A549 (cell line): ENCODE measurements at regions not wholly inside any gene's neighbourhood (a gene's known extent, or its start where the extent isn't known, plus 50 kb on each side); places are given as distances from the start of the nearest gene placed in this dataset.

Experiments used
- CHD2 ChIP-seq: fragments of 150-350 bp; IDR thresholded peaks from 2 replicates; pipeline ENCODE4 v1.6.1; 2014; ENCODE audit warnings: low read length; ENCODE audit not compliant: partially characterized antibody
- EHMT2 ChIP-seq: fragments of 200-600 bp; sonication (generic); IDR thresholded peaks from 2 replicates; pipeline ENCODE4 v1.6.1; 2016; ENCODE audit warnings: antibody characterized with exemption, low read depth, mild to moderate bottlenecking, moderate library complexity
- FOSL2 ChIP-seq, 2 experiments: fragments of 450-650 bp in 1 of 2; fragments of >200 bp in 1 of 2; sonication (Bioruptor Twin) in 1 of 2; formaldehyde crosslinking; IDR thresholded peaks; 2 replicates each; pipeline versions ENCODE4 v1.5.0 to v1.6.1; 2016 to 2020; ENCODE audit warnings: mild to moderate bottlenecking in 1 of 2, moderate library complexity in 1 of 2
- HMGXB4 ChIP-seq: fragments of 250-450 bp; sonication (Bioruptor Pico); IDR thresholded peaks from 2 replicates; pipeline ENCODE4 v1.5.0; 2021; ENCODE audit warnings: mild to moderate bottlenecking, moderate library complexity, borderline replicate concordance
- MAX ChIP-seq: IDR thresholded peaks from 2 replicates; pipeline ENCODE4 v1.6.1; 2012
- MAZ ChIP-seq: fragments of 150-350 bp; IDR thresholded peaks from 2 replicates; pipeline ENCODE4 v1.6.1; 2014; ENCODE audit warnings: antibody characterized with exemption, low read depth, low read length, borderline replicate concordance
- NFE2L2 ChIP-seq: fragments of 150-350 bp; conservative IDR thresholded peaks from 2 replicates; pipeline ENCODE4 v1.6.1; 2014; ENCODE audit warnings: low read length
- POLR2A ChIP-seq: IDR thresholded peaks from 2 replicates; pipeline ENCODE4 v1.6.1; 2012; ENCODE audit warnings: mild to moderate bottlenecking, low read length
- POLR2AphosphoS2 ChIP-seq: conservative IDR thresholded peaks from 2 replicates; pipeline ENCODE4 v1.6.1; 2012; ENCODE audit warnings: low read length, improper control_type of control experiment, inconsistent platforms
- RAD21 ChIP-seq, 2 experiments: fragments of >200 bp in 1 of 2; sonication (Bioruptor Twin) in 1 of 2; formaldehyde crosslinking in 1 of 2; IDR thresholded peaks in 1 of 2; conservative IDR thresholded peaks in 1 of 2; 2 replicates in 1 of 2; 3 replicates in 1 of 2; pipeline ENCODE4 v1.6.1; 2012 to 2018; ENCODE audit warnings: inconsistent platforms in 1 of 2
- SMC3 ChIP-seq: fragments of >200 bp; sonication (Bioruptor Twin); formaldehyde crosslinking; IDR thresholded peaks from 3 replicates; pipeline ENCODE4 v1.6.1; 2018; ENCODE audit warnings: inconsistent platforms
- ZFP36 ChIP-seq: fragments of 450-650 bp; IDR thresholded peaks from 2 replicates; pipeline ENCODE4 v1.6.1; 2014; ENCODE audit warnings: borderline replicate concordance; ENCODE audit not compliant: partially characterized antibody
- TF ChIP-seq, protein P1 (sequence below): fragments of >200 bp; sonication (Bioruptor Twin); formaldehyde crosslinking; IDR thresholded peaks from 3 replicates; pipeline ENCODE4 v1.5.1; 2016
- TF ChIP-seq, protein P2 (sequence below): IDR thresholded peaks from 2 replicates; pipeline ENCODE4 v1.6.1; 2012

DNA sequence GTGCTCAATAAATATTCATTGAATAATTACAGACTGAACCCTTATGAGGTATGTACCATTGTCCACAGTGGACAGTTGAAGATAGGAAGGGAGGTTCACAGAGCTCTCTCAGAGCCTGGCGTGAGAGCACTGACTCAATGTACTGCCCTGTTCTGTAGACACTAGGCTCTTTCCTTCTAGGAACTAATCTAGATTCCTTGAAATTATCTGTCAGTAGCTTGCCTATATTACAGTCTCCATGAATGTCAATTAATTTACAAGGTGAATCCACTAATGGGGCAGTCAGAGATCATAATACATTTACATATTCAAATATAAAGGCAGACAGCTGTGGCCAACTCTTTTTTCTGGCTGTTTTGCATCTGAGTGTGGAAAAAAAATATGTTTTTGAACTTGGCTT lies 251.2 kb upstream of the SALL1 start:
- TF ChIP-seq RAD21 (conservative IDR thresholded peaks at IDR 0.05 in 1 of 2, IDR thresholded peaks at IDR 0.05 in 1 of 2) (no peak), MAX (no peak), POLR2AphosphoS2 (no peak), SMC3 (no peak), FOSL2 (IDR thresholded peaks at IDR 0.05) (no peak), FOSL2 (CRISPR knock-in tag; IDR thresholded peaks at IDR 0.05) (no peak), NFE2L2 (no peak), EHMT2 (no peak), CHD2 (no peak), HMGXB4 (no peak), MAZ (no peak), POLR2A (no peak), ZFP36 (no peak)
- TF ChIP-seq, protein P1, sequence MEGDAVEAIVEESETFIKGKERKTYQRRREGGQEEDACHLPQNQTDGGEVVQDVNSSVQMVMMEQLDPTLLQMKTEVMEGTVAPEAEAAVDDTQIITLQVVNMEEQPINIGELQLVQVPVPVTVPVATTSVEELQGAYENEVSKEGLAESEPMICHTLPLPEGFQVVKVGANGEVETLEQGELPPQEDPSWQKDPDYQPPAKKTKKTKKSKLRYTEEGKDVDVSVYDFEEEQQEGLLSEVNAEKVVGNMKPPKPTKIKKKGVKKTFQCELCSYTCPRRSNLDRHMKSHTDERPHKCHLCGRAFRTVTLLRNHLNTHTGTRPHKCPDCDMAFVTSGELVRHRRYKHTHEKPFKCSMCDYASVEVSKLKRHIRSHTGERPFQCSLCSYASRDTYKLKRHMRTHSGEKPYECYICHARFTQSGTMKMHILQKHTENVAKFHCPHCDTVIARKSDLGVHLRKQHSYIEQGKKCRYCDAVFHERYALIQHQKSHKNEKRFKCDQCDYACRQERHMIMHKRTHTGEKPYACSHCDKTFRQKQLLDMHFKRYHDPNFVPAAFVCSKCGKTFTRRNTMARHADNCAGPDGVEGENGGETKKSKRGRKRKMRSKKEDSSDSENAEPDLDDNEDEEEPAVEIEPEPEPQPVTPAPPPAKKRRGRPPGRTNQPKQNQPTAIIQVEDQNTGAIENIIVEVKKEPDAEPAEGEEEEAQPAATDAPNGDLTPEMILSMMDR, result no peak
- TF ChIP-seq, protein P2, sequence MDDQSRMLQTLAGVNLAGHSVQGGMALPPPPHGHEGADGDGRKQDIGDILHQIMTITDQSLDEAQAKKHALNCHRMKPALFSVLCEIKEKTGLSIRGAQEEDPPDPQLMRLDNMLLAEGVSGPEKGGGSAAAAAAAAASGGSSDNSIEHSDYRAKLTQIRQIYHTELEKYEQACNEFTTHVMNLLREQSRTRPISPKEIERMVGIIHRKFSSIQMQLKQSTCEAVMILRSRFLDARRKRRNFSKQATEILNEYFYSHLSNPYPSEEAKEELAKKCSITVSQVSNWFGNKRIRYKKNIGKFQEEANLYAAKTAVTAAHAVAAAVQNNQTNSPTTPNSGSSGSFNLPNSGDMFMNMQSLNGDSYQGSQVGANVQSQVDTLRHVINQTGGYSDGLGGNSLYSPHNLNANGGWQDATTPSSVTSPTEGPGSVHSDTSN, result no peak
